GM18502 (cell line): ENCODE measurements at regions not wholly inside any gene's neighbourhood (a gene's known extent, or its start where the extent isn't known, plus 50 kb on each side); places are given as distances from the start of the nearest gene placed in this dataset.
"Not testable (repeated sequence)": the region's sequence is repeated elsewhere in the genome, so short reads cannot be mapped to it uniquely, and the experiment has no call there.

ENCODE experiments used
- ATAC-seq: cut with Tn5 transposase; IDR thresholded peaks from one replicate; pipeline ENCODE4 v1.9.1; 2021; ENCODE audit warnings: mild to moderate bottlenecking; ENCODE audit not compliant: unreplicated experiment, poor library complexity

- ATAC-seq, result no peak
These were observed 1150.1 kb upstream of the PRR20A start for GRCh38 chr13:55990631-55991030.

- no peak for ATAC-seq
These were observed 1149.1 kb upstream of the PRR20A start for GRCh38 chr13:55991666-55992065.

GRCh38 chr13:55992145-55992544, 1148.6 kb upstream of the PRR20A start:
- no peak for ATAC-seq

GRCh38 chr13:55999709-56000108, 1141.0 kb upstream of the PRR20A start:
- ATAC-seq, result no peak

GRCh38 chr13:56009418-56009817, 1131.3 kb upstream of the PRR20A start:
- no peak for ATAC-seq

- ATAC-seq, result no peak
These were observed 1128.1 kb upstream of the PRR20A start for GRCh38 chr13:56012644-56013043.

GRCh38 chr13:56015919-56016318, 1124.8 kb upstream of the PRR20A start:
- ATAC-seq, result no peak

GRCh38 chr13:56019606-56020005, 1121.1 kb upstream of the PRR20A start:
- ATAC-seq, result no peak

- ATAC-seq, result no peak
These were observed 1120.3 kb upstream of the PRR20A start for GRCh38 chr13:56020425-56020824.

- no peak for ATAC-seq
These were observed 1100.7 kb upstream of the PRR20A start for GRCh38 chr13:56039992-56040391.

- no peak for ATAC-seq
These were observed 1074.4 kb upstream of the PRR20A start for GRCh38 chr13:56066321-56066720.

GRCh38 chr13:56102641-56103040, 1038.1 kb upstream of the PRR20A start:
- ATAC-seq, result no peak

GRCh38 chr13:56110751-56111150, 1030.0 kb upstream of the PRR20A start:
- no peak for ATAC-seq

- ATAC-seq, result no peak
These were observed 1006.2 kb upstream of the PRR20A start for GRCh38 chr13:56134524-56134923.

- no peak for ATAC-seq
These were observed 973.9 kb upstream of the PRR20A start for GRCh38 chr13:56166864-56167263.

GRCh38 chr13:56168581-56168980, 972.1 kb upstream of the PRR20A start:
- ATAC-seq, result no peak

GRCh38 chr13:56173346-56173745, 967.4 kb upstream of the PRR20A start:
- no peak for ATAC-seq

GRCh38 chr13:56182598-56182997, 958.1 kb upstream of the PRR20A start:
- no peak for ATAC-seq

- no peak for ATAC-seq
These were observed 953.4 kb upstream of the PRR20A start for GRCh38 chr13:56187331-56187730.

GRCh38 chr13:56188582-56188981, 952.1 kb upstream of the PRR20A start:
- ATAC-seq, result not testable (repeated sequence)

- ATAC-seq, result no peak
These were observed 951.3 kb upstream of the PRR20A start for GRCh38 chr13:56189439-56189838.

GRCh38 chr13:56189978-56190377, 950.7 kb upstream of the PRR20A start:
- no peak for ATAC-seq

- no peak for ATAC-seq
These were observed 942.4 kb upstream of the PRR20A start for GRCh38 chr13:56198350-56198749.
